ENCODE measurements at regions not wholly inside any gene's neighbourhood (a gene's known extent, or its start where the extent isn't known, plus 50 kb on each side); places are given as distances from the start of the nearest gene placed in this dataset.
"Not testable (repeated sequence)": the region's sequence is repeated elsewhere in the genome, so short reads cannot be mapped to it uniquely, and the experiment has no call there.

GRCh38 chr3:18992709-18993108, 155.6 kb upstream of the KCNH8 start:
- no peak overlapping the region for H3K4me3 ChIP-seq (ENCODE audit: control insufficient read depth, low read depth, low read length)
- no peak for TF ChIP-seq CTCF (conservative IDR thresholded peaks at IDR 0.05; ENCODE audit: control insufficient read depth, insufficient read depth, low read depth, low read length)
- no peak for DNase-seq (ENCODE audit: low read depth)

- no peak for TF ChIP-seq CTCF (conservative IDR thresholded peaks at IDR 0.05; ENCODE audit: control insufficient read depth, insufficient read depth, low read depth, low read length)
- no peak overlapping the region for H3K4me3 ChIP-seq (ENCODE audit: control insufficient read depth, low read depth, low read length)
- DNase-seq (ENCODE audit: low read depth) = no peak
Measured at GRCh38 chr3:18989237-18989795, 159.0 kb upstream of the KCNH8 start.

- H3K4me3 ChIP-seq (ENCODE audit: control insufficient read depth, low read depth, low read length) = no peak overlapping the region
- peak; percentile 23 for DNase-seq (ENCODE audit: low read depth)
- TF ChIP-seq CTCF (conservative IDR thresholded peaks at IDR 0.05; ENCODE audit: control insufficient read depth, insufficient read depth, low read depth, low read length) = peak; percentile 42
Measured at GRCh38 chr3:18988614-18989229, 159.6 kb upstream of the KCNH8 start.

- H3K4me3 ChIP-seq (ENCODE audit: control insufficient read depth, low read depth, low read length) = no peak overlapping the region
- TF ChIP-seq CTCF (conservative IDR thresholded peaks at IDR 0.05; ENCODE audit: control insufficient read depth, insufficient read depth, low read depth, low read length) = no peak
- no peak for DNase-seq (ENCODE audit: low read depth)
Measured at GRCh38 chr3:18987862-18988447, 160.4 kb upstream of the KCNH8 start.

- DNase-seq (ENCODE audit: low read depth) = no peak
- no peak for TF ChIP-seq CTCF (conservative IDR thresholded peaks at IDR 0.05; ENCODE audit: control insufficient read depth, insufficient read depth, low read depth, low read length)
- no peak overlapping the region for H3K4me3 ChIP-seq (ENCODE audit: control insufficient read depth, low read depth, low read length)
Measured at GRCh38 chr3:18987070-18987469, 161.2 kb upstream of the KCNH8 start.

GRCh38 chr3:18982920-18983319, 165.4 kb upstream of the KCNH8 start:
- no peak for TF ChIP-seq CTCF (conservative IDR thresholded peaks at IDR 0.05; ENCODE audit: control insufficient read depth, insufficient read depth, low read depth, low read length)
- no peak overlapping the region for H3K4me3 ChIP-seq (ENCODE audit: control insufficient read depth, low read depth, low read length)
- DNase-seq (ENCODE audit: low read depth) = no peak

- H3K4me3 ChIP-seq (ENCODE audit: control insufficient read depth, low read depth, low read length); DNase-seq (ENCODE audit: low read depth): not testable (repeated sequence)
Measured at GRCh38 chr3:18976102-18976501, 172.2 kb upstream of the KCNH8 start.
